GM21390 (cell line): ENCODE measurements at regions not wholly inside any gene's neighbourhood (a gene's known extent, or its start where the extent isn't known, plus 50 kb on each side); places are given as distances from the start of the nearest gene placed in this dataset.

Source experiments
- ATAC-seq: cut with Tn5 transposase; IDR thresholded peaks from one replicate; pipeline ENCODE4 v1.9.1; 2021; ENCODE audit not compliant: unreplicated experiment

- ATAC-seq: no peak
Observed at GRCh38 chr1:37085393-37085792, 51.1 kb upstream of the GRIK3 start.

GRCh38 chr1:37089750-37090149, 55.4 kb upstream of the GRIK3 start:
- no peak for ATAC-seq

- ATAC-seq: no peak
Observed at GRCh38 chr1:37090671-37091070, 56.4 kb upstream of the GRIK3 start.

GRCh38 chr1:37092937-37093336, 58.6 kb upstream of the GRIK3 start:
- ATAC-seq: no peak

- no peak for ATAC-seq
Observed at GRCh38 chr1:37094302-37094701, 60.0 kb upstream of the GRIK3 start.

GRCh38 chr1:37096523-37096922, 62.2 kb upstream of the GRIK3 start:
- no peak for ATAC-seq

GRCh38 chr1:37097731-37098130, 63.4 kb upstream of the GRIK3 start:
- no peak for ATAC-seq

- no peak for ATAC-seq
Observed at GRCh38 chr1:37098237-37098636, 63.9 kb upstream of the GRIK3 start.

- no peak for ATAC-seq
Observed at GRCh38 chr1:37100310-37100709, 66.0 kb upstream of the GRIK3 start.

- no peak for ATAC-seq
Observed at GRCh38 chr1:37102656-37103382, 68.5 kb upstream of the GRIK3 start.

GRCh38 chr1:37105911-37106310, 71.6 kb upstream of the GRIK3 start:
- no peak for ATAC-seq

GRCh38 chr1:37107153-37107907, 73.0 kb upstream of the GRIK3 start:
- ATAC-seq: no peak

GRCh38 chr1:37108596-37109188, 74.4 kb upstream of the GRIK3 start:
- ATAC-seq: no peak

GRCh38 chr1:37112430-37112829, 78.1 kb upstream of the GRIK3 start:
- ATAC-seq: no peak

GRCh38 chr1:37113285-37113997, 79.1 kb upstream of the GRIK3 start:
- ATAC-seq: no peak

GRCh38 chr1:37118790-37119189, 84.5 kb upstream of the GRIK3 start:
- no peak for ATAC-seq

GRCh38 chr1:37120279-37120678, 86.0 kb upstream of the GRIK3 start:
- no peak for ATAC-seq

GRCh38 chr1:37123276-37124115, 89.2 kb upstream of the GRIK3 start:
- no peak for ATAC-seq

GRCh38 chr1:37124501-37124900, 90.2 kb upstream of the GRIK3 start:
- ATAC-seq: no peak

GRCh38 chr1:37125295-37125694, 91.0 kb upstream of the GRIK3 start:
- no peak for ATAC-seq
